Islet precursor cell (in vitro differentiated cells): ENCODE measurements at regions not wholly inside any gene's neighbourhood (a gene's known extent, or its start where the extent isn't known, plus 50 kb on each side); places are given as distances from the start of the nearest gene placed in this dataset.

Experiments used
- DNase-seq: peaks from one replicate; pipeline ENCODE4 v3.0.0-alpha.2; 2018

DNA sequence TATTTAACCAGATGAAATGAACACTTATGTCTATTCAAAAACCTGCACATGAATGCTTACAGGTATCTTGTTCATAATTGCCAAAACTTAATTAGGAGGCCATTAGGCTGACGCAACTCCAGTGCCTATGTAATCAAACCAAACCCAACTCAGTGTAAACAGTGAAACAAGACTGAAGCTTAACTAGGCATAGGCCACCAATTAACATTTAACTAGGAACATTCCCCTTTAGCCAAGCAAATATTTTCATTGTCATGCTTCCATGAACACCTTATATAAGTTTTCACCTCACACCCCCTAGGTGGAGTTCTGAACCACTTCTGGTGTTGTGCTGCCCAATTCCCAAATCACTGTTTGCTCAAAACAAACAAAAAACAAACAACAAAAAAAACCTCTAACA is 686.0 kb downstream of the STPG2 start:
- DNase-seq = no peak

GRCh38 chr4:97468272-97468671 is 675.0 kb downstream of the STPG2 start:
- no peak for DNase-seq

DNA sequence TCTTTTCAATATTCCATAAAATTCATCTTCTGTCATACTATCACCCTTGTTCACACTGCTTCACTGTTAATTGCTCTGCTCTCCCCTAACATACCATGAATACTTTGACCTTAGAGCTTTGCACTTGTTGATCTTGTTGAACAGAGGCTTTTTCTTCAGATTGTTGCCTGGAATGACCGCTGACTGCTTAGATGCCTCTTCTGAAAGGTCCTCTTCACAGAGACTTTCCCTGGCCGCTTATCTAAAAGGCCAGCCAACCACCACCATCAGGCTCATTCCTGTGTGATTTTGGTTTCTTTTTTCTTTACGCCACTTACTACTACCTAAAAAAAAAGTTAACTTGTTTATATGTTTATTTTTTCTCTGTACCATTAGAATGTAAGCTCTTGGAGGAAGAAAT is 667.7 kb downstream of the STPG2 start:
- peak; percentile 51 for DNase-seq

GRCh38 chr4:97477974-97478373 is 665.3 kb downstream of the STPG2 start:
- DNase-seq = no peak

- no peak for DNase-seq
These were observed 663.9 kb downstream of the STPG2 start for GRCh38 chr4:97479388-97479787.

DNA sequence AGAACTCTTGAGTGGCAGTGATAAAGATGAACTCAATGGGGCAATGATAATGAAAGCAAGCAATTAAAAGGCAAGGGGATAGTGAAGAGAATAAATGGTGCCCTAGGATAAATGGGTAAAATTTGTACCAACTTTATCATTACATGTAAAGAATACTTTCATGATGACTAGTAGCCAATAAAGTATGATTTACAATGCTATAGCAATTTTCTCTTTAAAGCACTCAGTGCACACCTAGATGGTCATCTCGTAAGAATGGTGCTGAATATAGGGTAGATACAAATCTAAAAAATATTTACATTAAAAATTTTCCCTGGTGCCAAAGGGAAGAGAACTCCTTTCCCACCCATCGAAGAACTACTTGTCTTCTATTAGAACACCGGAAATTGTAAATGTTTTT is 651.4 kb downstream of the STPG2 start:
- DNase-seq = no peak

DNA sequence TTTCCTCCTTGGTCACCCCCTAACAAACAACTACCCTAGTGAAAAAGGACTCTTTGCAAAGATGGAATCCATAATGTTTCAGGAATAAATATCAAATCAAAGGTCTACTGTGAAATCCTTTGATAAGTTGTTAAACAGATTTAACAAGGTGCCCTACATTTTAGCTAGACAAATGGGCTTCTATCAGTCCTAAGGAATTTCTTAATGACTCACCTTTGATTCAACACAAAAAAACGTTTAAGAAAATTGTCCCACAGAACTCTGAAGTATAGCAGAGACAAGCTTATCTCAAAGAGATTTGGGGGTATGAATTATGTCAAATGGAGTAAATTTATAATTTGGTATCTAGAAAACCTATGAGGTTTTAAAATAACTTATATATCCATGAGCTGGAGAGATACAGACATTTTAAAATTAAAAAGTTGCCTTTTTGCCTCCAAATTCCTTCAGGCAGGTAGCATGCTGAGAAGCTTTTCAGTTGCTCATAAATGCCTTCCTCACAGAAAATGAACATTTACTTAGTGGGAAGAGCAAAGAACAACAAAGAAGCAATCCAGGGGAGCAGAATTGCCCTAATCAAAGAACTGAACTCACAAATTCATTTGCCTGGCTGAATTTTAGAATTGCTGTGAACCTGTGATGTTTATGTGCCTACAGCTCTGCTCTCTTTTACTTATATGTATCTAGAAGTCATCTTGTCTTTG is 649.3 kb downstream of the STPG2 start:
- no peak for DNase-seq

DNA sequence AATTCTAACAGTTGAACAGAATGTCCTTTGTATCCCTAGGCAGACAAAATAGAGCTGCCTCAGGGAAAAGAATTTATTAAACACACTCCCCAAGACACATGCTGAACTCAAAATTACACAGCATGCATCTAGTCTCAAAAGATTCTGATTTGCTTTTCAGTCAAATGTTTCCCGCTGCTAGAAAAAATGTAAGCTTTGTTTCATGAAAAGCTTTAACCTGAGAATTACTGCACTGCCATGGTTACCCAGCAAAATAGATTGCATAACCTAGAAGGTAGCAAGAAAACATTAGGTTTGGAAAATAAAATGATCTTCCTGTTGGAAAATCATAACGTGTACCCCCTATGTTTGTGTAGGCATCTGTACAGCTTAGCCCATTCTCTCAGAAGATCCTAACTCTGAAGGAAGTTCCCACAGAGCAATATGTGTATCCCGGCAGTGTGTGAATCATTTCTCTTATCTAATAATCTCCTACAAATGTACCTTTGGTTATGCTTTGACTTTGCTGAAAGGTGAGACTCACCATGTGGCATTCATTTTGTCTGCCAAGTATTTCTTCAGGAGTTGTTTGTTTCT is 646.9 kb downstream of the STPG2 start:
- no peak for DNase-seq

DNA sequence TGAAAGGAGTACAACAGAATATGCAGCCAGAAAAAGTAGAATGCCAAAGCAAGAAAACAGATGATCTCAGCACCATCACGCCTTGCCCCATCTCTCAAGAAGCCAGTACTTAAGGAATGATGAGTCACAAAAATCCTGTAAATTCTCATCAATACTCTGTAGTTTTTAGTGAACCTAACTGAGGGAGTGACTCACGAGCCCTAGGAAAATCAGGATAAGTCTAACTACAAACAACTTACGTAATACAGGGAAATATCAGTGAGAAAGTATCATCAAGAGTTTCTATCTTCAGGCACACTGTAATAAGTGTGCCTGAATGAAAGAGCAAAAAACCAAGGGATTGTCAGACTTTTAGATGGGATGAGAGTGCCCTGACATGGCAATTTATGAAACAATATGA is 644.4 kb downstream of the STPG2 start:
- peak; percentile 74 for DNase-seq

DNA sequence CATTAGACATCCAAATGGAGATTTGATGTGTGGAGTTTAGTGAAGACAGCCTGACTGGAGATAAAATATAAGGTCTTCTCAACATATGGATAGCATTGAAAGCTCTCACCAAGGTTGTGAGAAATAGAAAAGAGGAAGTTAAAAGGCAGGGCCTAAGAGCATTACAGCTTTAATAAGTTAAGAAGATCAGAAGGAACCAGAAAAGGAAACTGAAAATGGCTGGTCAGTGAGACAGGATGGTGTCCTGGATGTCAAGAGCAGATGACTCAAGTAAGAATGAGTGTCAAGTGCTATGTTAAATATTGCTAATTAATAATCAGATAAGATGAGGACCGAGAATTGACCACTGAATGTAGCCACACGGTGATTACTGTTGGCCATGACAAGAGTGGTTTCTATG is 642.9 kb downstream of the STPG2 start:
- no peak for DNase-seq

- no peak for DNase-seq
These were observed 638.6 kb downstream of the STPG2 start for GRCh38 chr4:97504713-97505112.

DNA sequence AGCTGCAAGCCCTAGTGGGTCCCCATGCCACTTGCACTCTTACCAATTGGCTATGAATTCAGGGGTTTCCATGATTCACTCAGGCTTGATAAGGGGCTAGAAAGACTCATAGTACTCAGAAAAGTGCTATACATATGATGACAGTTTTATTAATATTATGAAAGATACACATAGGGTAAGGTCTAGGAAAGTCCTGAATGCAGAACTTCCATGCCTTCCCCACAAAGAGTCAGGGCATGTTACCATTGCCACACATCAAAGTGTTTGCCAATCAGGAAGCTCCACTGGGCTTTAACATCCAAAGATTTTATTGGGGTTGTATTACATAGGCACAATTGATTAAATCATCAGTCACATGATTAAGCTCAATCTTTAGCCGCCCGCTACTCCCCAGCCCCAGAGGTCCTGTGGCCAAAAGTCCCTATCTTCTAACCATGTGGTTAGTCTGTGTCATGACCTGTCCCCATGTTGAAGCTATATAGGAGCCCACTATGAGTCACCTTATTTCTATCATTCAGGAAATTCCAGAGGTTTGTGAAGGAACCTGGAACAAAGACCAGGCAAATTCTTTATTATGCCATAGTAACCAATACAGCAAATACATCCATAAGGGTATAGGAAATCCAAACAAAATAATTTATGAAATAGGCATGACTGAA is 635.6 kb downstream of the STPG2 start:
- DNase-seq = peak; percentile 61
